ENCODE measurements at regions not wholly inside any gene's neighbourhood (a gene's known extent, or its start where the extent isn't known, plus 50 kb on each side); places are given as distances from the start of the nearest gene placed in this dataset.

- TF ChIP-seq, protein P1, sequence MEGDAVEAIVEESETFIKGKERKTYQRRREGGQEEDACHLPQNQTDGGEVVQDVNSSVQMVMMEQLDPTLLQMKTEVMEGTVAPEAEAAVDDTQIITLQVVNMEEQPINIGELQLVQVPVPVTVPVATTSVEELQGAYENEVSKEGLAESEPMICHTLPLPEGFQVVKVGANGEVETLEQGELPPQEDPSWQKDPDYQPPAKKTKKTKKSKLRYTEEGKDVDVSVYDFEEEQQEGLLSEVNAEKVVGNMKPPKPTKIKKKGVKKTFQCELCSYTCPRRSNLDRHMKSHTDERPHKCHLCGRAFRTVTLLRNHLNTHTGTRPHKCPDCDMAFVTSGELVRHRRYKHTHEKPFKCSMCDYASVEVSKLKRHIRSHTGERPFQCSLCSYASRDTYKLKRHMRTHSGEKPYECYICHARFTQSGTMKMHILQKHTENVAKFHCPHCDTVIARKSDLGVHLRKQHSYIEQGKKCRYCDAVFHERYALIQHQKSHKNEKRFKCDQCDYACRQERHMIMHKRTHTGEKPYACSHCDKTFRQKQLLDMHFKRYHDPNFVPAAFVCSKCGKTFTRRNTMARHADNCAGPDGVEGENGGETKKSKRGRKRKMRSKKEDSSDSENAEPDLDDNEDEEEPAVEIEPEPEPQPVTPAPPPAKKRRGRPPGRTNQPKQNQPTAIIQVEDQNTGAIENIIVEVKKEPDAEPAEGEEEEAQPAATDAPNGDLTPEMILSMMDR (IDR thresholded peaks at IDR 0.05): no peak
- no peak for TF ChIP-seq POLR2A (IDR thresholded peaks at IDR 0.05)
Observed at GRCh38 chr6:91305755-91306154, 718.9 kb upstream of the MAP3K7 start.

Measured in body of pancreas (tissue), 4 donors.